K562 (cell line): ENCODE measurements at regions not wholly inside any gene's neighbourhood (a gene's known extent, or its start where the extent isn't known, plus 50 kb on each side); places are given as distances from the start of the nearest gene placed in this dataset.
A peak's percentile ranks its signal among the peaks of the same experiment; 100 is the strongest.

Source experiments
- CBX8 ChIP-seq: fragments of 200-600 bp; sonication (generic); IDR thresholded peaks from 2 replicates; pipeline ENCODE4 v1.6.1; 2012; ENCODE audit warnings: borderline replicate concordance, mixed run types, low read depth, mild to moderate bottlenecking, moderate library complexity, mixed read lengths, low read length, control low read depth, inconsistent platforms; ENCODE audit not compliant: poor library complexity, severe bottlenecking; ENCODE audit errors: extremely low read depth
- CCNT2 ChIP-seq: IDR thresholded peaks from 2 replicates; pipeline ENCODE4 v1.6.1; 2011; ENCODE audit warnings: borderline replicate concordance, low read depth, mild to moderate bottlenecking, moderate library complexity, mixed read lengths, low read length; ENCODE audit not compliant: insufficient read length; ENCODE audit errors: extremely low read depth
- CSDE1 ChIP-seq, 2 experiments: fragments of 450-650 bp; IDR thresholded peaks; 2 replicates each; pipeline ENCODE4 v1.6.1; 2016; ENCODE audit warnings: mild to moderate bottlenecking in 1 of 2
- E2F3 ChIP-seq: fragments of 250-450 bp; sonication (Bioruptor Pico); IDR thresholded peaks from 2 replicates; pipeline ENCODE4 v1.4.0; 2020; ENCODE audit warnings: mild to moderate bottlenecking
- EP300 ChIP-seq: IDR thresholded peaks from 2 replicates; pipeline ENCODE4 v1.6.1; 2012; ENCODE audit warnings: low read length, improper control_type of control experiment
- GABPB1 ChIP-seq: sonication (generic); formaldehyde crosslinking; IDR thresholded peaks from 2 replicates; pipeline ENCODE4 v1.8.0; 2022; ENCODE audit warnings: mild to moderate bottlenecking, missing genetic modification reagents
- HDAC8 ChIP-seq: fragments of 450-650 bp; IDR thresholded peaks from 2 replicates; pipeline ENCODE4 v1.6.1; 2016; ENCODE audit warnings: mild to moderate bottlenecking, missing genetic modification characterization, moderate library complexity, missing compliant biosample characterization
- HNRNPH1 ChIP-seq: fragments of 200-400 bp; formaldehyde crosslinking; optimal IDR thresholded peaks from 2 replicates; pipeline ENCODE3; 2017; ENCODE audit warnings: low read depth, mild to moderate bottlenecking, low read length, moderate library complexity
- KHSRP ChIP-seq: fragments of 450-650 bp; IDR thresholded peaks from 2 replicates; pipeline ENCODE4 v1.6.1; 2017
- MCM7 ChIP-seq, 2 experiments: fragments of 450-650 bp; IDR thresholded peaks; 2 replicates each; pipeline ENCODE4 v1.6.1; 2016 to 2018
- MED1 ChIP-seq: sonication (generic); formaldehyde crosslinking; IDR thresholded peaks from 2 replicates; pipeline ENCODE4 v1.8.1; 2023; ENCODE audit warnings: missing genetic modification reagents, borderline replicate concordance
- MYNN ChIP-seq, 2 experiments: sonication (generic); formaldehyde crosslinking in 1 of 2; IDR thresholded peaks; 2 replicates each; pipeline versions ENCODE4 v1.5.0 to v1.6.1; 2016 to 2020; ENCODE audit warnings: antibody characterized with exemption in 1 of 2, missing genetic modification reagents in 1 of 2
- NELFE ChIP-seq: IDR thresholded peaks from 2 replicates; pipeline ENCODE4 v1.6.1; 2011; ENCODE audit warnings: mild to moderate bottlenecking; ENCODE audit not compliant: insufficient read depth, insufficient read length
- RBM22 ChIP-seq: fragments of 200-400 bp; formaldehyde crosslinking; IDR thresholded peaks from 2 replicates; pipeline ENCODE4 v1.6.1; 2018; ENCODE audit warnings: low read length, low read depth; ENCODE audit not compliant: poor library complexity, severe bottlenecking
- SETDB1 ChIP-seq: IDR thresholded peaks from one replicate; pipeline ENCODE4 v1.6.1; 2012; ENCODE audit warnings: low read length, control low read depth, inconsistent platforms
- SMARCA5 ChIP-seq: fragments of 450-650 bp; IDR thresholded peaks from 2 replicates; pipeline ENCODE4 v1.6.1; 2016
- ZNF280A ChIP-seq: fragments of 450-650 bp; IDR thresholded peaks from 2 replicates; pipeline ENCODE4 v1.6.1; 2018; ENCODE audit warnings: mild to moderate bottlenecking, low read depth; ENCODE audit not compliant: partially characterized antibody
- ZNF280B ChIP-seq: fragments of 250-450 bp; sonication (Bioruptor Pico); IDR thresholded peaks from 2 replicates; pipeline ENCODE4 v1.5.1; 2021; ENCODE audit warnings: mild to moderate bottlenecking
- ZNF354B ChIP-seq: fragments of 250-450 bp; sonication (Bioruptor Pico); IDR thresholded peaks from 2 replicates; pipeline ENCODE4 v1.4.0; 2020
- ZNF764 ChIP-seq: fragments of 250-450 bp; sonication (Bioruptor Pico); IDR thresholded peaks from 2 replicates; pipeline ENCODE4 v1.4.0; 2020; ENCODE audit warnings: low read depth, mild to moderate bottlenecking, moderate library complexity
- TF ChIP-seq, protein P1 (sequence below): sonication (generic); formaldehyde crosslinking; IDR thresholded peaks from 2 replicates; pipeline ENCODE4 v1.8.0; 2023; ENCODE audit warnings: mild to moderate bottlenecking, missing genetic modification reagents

DNA sequence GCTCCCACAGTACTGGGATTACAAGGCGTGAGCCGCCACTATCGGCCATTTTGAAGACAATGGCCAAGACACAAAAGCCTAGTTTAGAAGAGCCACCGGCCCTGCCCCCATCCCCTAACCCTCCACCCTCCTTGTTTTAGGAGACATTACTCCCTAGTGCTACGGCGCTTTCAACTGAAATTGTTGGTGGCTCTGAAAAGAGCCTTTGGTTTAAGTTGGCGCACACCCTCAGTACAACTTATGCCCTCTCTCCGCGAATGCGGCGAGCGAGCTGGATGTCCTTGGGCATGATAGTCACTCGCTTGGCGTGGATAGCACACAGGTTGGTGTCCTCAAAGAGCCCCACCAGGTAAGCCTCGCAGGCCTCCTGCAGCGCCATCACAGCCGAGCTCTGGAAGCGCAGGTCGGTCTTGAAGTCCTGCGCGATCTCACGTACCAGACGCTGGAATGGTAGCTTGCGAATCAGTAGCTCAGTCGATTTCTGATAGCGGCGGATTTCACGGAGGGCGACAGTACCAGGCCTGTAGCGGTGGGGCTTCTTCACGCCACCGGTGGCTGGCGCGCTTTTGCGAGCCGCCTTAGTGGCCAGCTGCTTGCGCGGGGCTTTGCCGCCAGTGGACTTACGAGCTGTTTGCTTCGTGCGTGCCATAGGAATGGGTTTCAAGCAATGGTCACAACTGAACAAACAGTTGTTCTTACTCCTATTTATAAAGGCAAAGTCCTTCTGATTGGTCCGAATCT is 114.9 kb upstream of the BTN3A2 start (continued):
- TF ChIP-seq HNRNPH1 (no peak), ZNF280A (no peak), HDAC8 (peak; percentile 32; the same call in 1 of the 2 replicates), MED1 (CRISPR knock-in tag) (no peak), CCNT2 (peak; percentile 47), NELFE (no peak), MCM7 (IDR thresholded peaks at IDR 0.05) (no peak), KHSRP (no peak), CBX8 (no peak), GABPB1 (0 out of 2 replicates have a peak, but pooled peaks have one; percentile 7), ZNF280B (CRISPR knock-in tag) (no peak), SMARCA5 (0 out of 2 replicates have a peak, but pooled peaks have one; percentile 22), ZNF764 (CRISPR knock-in tag) (no peak), SETDB1 (no peak), MYNN (IDR thresholded peaks at IDR 0.05) (no peak), MYNN (CRISPR knock-in tag; IDR thresholded peaks at IDR 0.05) (no peak), CSDE1 (IDR thresholded peaks at IDR 0.05) (peak in 1 of 2 experiments; percentile 24; a peak in 1 of 4 replicates), ZNF354B (CRISPR knock-in tag) (no peak), RBM22 (peak; percentile 83), E2F3 (no peak), EP300 (0 out of 2 replicates have a peak, but pooled peaks have one; percentile 28)
- TF ChIP-seq, protein P1, sequence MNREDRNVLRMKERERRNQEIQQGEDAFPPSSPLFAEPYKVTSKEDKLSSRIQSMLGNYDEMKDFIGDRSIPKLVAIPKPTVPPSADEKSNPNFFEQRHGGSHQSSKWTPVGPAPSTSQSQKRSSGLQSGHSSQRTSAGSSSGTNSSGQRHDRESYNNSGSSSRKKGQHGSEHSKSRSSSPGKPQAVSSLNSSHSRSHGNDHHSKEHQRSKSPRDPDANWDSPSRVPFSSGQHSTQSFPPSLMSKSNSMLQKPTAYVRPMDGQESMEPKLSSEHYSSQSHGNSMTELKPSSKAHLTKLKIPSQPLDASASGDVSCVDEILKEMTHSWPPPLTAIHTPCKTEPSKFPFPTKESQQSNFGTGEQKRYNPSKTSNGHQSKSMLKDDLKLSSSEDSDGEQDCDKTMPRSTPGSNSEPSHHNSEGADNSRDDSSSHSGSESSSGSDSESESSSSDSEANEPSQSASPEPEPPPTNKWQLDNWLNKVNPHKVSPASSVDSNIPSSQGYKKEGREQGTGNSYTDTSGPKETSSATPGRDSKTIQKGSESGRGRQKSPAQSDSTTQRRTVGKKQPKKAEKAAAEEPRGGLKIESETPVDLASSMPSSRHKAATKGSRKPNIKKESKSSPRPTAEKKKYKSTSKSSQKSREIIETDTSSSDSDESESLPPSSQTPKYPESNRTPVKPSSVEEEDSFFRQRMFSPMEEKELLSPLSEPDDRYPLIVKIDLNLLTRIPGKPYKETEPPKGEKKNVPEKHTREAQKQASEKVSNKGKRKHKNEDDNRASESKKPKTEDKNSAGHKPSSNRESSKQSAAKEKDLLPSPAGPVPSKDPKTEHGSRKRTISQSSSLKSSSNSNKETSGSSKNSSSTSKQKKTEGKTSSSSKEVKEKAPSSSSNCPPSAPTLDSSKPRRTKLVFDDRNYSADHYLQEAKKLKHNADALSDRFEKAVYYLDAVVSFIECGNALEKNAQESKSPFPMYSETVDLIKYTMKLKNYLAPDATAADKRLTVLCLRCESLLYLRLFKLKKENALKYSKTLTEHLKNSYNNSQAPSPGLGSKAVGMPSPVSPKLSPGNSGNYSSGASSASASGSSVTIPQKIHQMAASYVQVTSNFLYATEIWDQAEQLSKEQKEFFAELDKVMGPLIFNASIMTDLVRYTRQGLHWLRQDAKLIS (CRISPR knock-in tag), result peak; percentile 89; the same call in 1 of the 2 replicates
